ENCODE measurements at regions not wholly inside any gene's neighbourhood (a gene's known extent, or its start where the extent isn't known, plus 50 kb on each side); places are given as distances from the start of the nearest gene placed in this dataset.

GRCh38 chr16:59295993-59296736 is 562.0 kb upstream of the GOT2 start:
- no peak for TF ChIP-seq CTCF (conservative IDR thresholded peaks at IDR 0.05; ENCODE audit: low read depth, low read length)
- TF ChIP-seq EZH2 (IDR thresholded peaks at IDR 0.05; ENCODE audit: low read length, unreplicated experiment), result no peak
- TF ChIP-seq EZH2phosphoT487 (IDR thresholded peaks at IDR 0.05; ENCODE audit: borderline replicate concordance, low read length), result no peak

Data from PC-3 (cell line).